WTC11 (cell line): ENCODE measurements at regions not wholly inside any gene's neighbourhood (a gene's known extent, or its start where the extent isn't known, plus 50 kb on each side); places are given as distances from the start of the nearest gene placed in this dataset.

Source experiments
- ESRRA ChIP-seq: sonication (generic); formaldehyde crosslinking; IDR thresholded peaks from 2 replicates; pipeline ENCODE4 v1.8.1; 2022; ENCODE audit warnings: mild to moderate bottlenecking, missing genetic modification reagents, borderline replicate concordance
- NR2C2 ChIP-seq: sonication (generic); formaldehyde crosslinking; IDR thresholded peaks from 2 replicates; pipeline ENCODE4 v1.8.0; 2022; ENCODE audit warnings: mild to moderate bottlenecking, missing genetic modification reagents
- SMAD4 ChIP-seq: sonication (generic); formaldehyde crosslinking; IDR thresholded peaks from 2 replicates; pipeline ENCODE4 v1.8.0; 2022; ENCODE audit warnings: mild to moderate bottlenecking, missing genetic modification reagents
- TCF7 ChIP-seq: sonication (generic); formaldehyde crosslinking; IDR thresholded peaks from 2 replicates; pipeline ENCODE4 v1.8.0; 2022; ENCODE audit warnings: mild to moderate bottlenecking, low read depth, missing genetic modification reagents, moderate library complexity
- ZNF263 ChIP-seq: sonication (generic); formaldehyde crosslinking; IDR thresholded peaks from 2 replicates; pipeline ENCODE4 v1.8.1; 2022; ENCODE audit warnings: low read depth, mild to moderate bottlenecking, moderate library complexity, missing genetic modification reagents
- TF ChIP-seq, protein P1 (sequence below): sonication (generic); formaldehyde crosslinking; IDR thresholded peaks from 2 replicates; pipeline ENCODE4 v1.8.1; 2023; ENCODE audit warnings: mild to moderate bottlenecking, missing genetic modification reagents, moderate library complexity
- TF ChIP-seq, protein P2 (sequence below): fragments of 200-600 bp; IDR thresholded peaks from 2 replicates; pipeline ENCODE4 v1.8.0; 2022; ENCODE audit warnings: antibody characterized with exemption
- TF ChIP-seq, protein P3 (sequence below): sonication (generic); formaldehyde crosslinking; IDR thresholded peaks from 2 replicates; pipeline ENCODE4 v1.8.0; 2022; ENCODE audit warnings: mild to moderate bottlenecking, missing genetic modification reagents
- TF ChIP-seq, protein P4 (sequence below): sonication (generic); formaldehyde crosslinking; conservative IDR thresholded peaks from 2 replicates; pipeline ENCODE4 v1.8.1; 2023; ENCODE audit warnings: mild to moderate bottlenecking, low read depth, missing genetic modification reagents, moderate library complexity
- TF ChIP-seq, protein P5 (sequence below): sonication (generic); formaldehyde crosslinking; IDR thresholded peaks from 2 replicates; pipeline ENCODE4 v1.8.0; 2023; ENCODE audit warnings: missing genetic modification reagents, mild to moderate bottlenecking, borderline replicate concordance
- TF ChIP-seq, protein P6 (sequence below): sonication (generic); formaldehyde crosslinking; IDR thresholded peaks from 2 replicates; pipeline ENCODE4 v1.8.1; 2022; ENCODE audit warnings: missing genetic modification reagents, borderline replicate concordance

DNA sequence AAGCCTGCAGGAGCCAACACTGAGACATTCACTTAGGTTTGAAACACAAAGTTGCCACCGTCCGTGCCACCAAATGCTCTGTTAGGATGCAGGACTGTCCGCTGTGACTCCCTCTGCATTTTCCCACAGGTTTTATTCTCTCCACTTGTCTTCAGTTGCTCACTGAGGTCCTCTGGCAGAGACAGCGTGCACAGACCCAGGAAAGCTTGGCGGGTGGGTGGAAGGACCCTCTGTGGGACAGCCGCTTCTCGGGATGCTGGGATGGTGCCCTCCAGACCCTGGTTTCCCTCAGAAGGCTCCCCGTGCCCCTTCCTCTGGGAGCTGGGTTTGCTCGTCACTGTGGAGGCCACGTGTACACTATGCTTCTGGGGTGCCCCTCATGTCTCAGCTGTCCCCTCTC lies 733.6 kb downstream of the GALR1 start:
- TF ChIP-seq, protein P1, sequence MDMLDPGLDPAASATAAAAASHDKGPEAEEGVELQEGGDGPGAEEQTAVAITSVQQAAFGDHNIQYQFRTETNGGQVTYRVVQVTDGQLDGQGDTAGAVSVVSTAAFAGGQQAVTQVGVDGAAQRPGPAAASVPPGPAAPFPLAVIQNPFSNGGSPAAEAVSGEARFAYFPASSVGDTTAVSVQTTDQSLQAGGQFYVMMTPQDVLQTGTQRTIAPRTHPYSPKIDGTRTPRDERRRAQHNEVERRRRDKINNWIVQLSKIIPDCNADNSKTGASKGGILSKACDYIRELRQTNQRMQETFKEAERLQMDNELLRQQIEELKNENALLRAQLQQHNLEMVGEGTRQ (CRISPR knock-in tag) = no peak
- TF ChIP-seq, protein P2, sequence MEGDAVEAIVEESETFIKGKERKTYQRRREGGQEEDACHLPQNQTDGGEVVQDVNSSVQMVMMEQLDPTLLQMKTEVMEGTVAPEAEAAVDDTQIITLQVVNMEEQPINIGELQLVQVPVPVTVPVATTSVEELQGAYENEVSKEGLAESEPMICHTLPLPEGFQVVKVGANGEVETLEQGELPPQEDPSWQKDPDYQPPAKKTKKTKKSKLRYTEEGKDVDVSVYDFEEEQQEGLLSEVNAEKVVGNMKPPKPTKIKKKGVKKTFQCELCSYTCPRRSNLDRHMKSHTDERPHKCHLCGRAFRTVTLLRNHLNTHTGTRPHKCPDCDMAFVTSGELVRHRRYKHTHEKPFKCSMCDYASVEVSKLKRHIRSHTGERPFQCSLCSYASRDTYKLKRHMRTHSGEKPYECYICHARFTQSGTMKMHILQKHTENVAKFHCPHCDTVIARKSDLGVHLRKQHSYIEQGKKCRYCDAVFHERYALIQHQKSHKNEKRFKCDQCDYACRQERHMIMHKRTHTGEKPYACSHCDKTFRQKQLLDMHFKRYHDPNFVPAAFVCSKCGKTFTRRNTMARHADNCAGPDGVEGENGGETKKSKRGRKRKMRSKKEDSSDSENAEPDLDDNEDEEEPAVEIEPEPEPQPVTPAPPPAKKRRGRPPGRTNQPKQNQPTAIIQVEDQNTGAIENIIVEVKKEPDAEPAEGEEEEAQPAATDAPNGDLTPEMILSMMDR = no peak
- TF ChIP-seq ZNF263 (CRISPR knock-in tag) = no peak
- TF ChIP-seq, protein P3, sequence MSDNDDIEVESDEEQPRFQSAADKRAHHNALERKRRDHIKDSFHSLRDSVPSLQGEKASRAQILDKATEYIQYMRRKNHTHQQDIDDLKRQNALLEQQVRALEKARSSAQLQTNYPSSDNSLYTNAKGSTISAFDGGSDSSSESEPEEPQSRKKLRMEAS = no peak
- TF ChIP-seq ESRRA (CRISPR knock-in tag) = no peak
- no peak for TF ChIP-seq SMAD4 (CRISPR knock-in tag)
- TF ChIP-seq, protein P4, sequence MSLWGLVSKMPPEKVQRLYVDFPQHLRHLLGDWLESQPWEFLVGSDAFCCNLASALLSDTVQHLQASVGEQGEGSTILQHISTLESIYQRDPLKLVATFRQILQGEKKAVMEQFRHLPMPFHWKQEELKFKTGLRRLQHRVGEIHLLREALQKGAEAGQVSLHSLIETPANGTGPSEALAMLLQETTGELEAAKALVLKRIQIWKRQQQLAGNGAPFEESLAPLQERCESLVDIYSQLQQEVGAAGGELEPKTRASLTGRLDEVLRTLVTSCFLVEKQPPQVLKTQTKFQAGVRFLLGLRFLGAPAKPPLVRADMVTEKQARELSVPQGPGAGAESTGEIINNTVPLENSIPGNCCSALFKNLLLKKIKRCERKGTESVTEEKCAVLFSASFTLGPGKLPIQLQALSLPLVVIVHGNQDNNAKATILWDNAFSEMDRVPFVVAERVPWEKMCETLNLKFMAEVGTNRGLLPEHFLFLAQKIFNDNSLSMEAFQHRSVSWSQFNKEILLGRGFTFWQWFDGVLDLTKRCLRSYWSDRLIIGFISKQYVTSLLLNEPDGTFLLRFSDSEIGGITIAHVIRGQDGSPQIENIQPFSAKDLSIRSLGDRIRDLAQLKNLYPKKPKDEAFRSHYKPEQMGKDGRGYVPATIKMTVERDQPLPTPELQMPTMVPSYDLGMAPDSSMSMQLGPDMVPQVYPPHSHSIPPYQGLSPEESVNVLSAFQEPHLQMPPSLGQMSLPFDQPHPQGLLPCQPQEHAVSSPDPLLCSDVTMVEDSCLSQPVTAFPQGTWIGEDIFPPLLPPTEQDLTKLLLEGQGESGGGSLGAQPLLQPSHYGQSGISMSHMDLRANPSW = no peak
- TF ChIP-seq NR2C2 (CRISPR knock-in tag) = no peak
- TF ChIP-seq, protein P5, sequence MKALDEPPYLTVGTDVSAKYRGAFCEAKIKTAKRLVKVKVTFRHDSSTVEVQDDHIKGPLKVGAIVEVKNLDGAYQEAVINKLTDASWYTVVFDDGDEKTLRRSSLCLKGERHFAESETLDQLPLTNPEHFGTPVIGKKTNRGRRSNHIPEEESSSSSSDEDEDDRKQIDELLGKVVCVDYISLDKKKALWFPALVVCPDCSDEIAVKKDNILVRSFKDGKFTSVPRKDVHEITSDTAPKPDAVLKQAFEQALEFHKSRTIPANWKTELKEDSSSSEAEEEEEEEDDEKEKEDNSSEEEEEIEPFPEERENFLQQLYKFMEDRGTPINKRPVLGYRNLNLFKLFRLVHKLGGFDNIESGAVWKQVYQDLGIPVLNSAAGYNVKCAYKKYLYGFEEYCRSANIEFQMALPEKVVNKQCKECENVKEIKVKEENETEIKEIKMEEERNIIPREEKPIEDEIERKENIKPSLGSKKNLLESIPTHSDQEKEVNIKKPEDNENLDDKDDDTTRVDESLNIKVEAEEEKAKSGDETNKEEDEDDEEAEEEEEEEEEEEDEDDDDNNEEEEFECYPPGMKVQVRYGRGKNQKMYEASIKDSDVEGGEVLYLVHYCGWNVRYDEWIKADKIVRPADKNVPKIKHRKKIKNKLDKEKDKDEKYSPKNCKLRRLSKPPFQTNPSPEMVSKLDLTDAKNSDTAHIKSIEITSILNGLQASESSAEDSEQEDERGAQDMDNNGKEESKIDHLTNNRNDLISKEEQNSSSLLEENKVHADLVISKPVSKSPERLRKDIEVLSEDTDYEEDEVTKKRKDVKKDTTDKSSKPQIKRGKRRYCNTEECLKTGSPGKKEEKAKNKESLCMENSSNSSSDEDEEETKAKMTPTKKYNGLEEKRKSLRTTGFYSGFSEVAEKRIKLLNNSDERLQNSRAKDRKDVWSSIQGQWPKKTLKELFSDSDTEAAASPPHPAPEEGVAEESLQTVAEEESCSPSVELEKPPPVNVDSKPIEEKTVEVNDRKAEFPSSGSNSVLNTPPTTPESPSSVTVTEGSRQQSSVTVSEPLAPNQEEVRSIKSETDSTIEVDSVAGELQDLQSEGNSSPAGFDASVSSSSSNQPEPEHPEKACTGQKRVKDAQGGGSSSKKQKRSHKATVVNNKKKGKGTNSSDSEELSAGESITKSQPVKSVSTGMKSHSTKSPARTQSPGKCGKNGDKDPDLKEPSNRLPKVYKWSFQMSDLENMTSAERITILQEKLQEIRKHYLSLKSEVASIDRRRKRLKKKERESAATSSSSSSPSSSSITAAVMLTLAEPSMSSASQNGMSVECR (CRISPR knock-in tag) = no peak
- no peak for TF ChIP-seq TCF7 (CRISPR knock-in tag)
- TF ChIP-seq, protein P6, sequence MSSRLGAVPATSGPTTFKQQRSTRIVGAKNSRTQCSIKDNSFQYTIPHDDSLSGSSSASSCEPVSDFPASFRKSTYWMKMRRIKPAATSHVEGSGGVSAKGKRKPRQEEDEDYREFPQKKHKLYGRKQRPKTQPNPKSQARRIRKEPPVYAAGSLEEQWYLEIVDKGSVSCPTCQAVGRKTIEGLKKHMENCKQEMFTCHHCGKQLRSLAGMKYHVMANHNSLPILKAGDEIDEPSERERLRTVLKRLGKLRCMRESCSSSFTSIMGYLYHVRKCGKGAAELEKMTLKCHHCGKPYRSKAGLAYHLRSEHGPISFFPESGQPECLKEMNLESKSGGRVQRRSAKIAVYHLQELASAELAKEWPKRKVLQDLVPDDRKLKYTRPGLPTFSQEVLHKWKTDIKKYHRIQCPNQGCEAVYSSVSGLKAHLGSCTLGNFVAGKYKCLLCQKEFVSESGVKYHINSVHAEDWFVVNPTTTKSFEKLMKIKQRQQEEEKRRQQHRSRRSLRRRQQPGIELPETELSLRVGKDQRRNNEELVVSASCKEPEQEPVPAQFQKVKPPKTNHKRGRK (CRISPR knock-in tag) = no peak
